ENCODE measurements at regions not wholly inside any gene's neighbourhood (a gene's known extent, or its start where the extent isn't known, plus 50 kb on each side); places are given as distances from the start of the nearest gene placed in this dataset.

GRCh38 chr11:110832539-110832938, 120.3 kb upstream of the ARHGAP20 start:
- TF ChIP-seq, protein P1, sequence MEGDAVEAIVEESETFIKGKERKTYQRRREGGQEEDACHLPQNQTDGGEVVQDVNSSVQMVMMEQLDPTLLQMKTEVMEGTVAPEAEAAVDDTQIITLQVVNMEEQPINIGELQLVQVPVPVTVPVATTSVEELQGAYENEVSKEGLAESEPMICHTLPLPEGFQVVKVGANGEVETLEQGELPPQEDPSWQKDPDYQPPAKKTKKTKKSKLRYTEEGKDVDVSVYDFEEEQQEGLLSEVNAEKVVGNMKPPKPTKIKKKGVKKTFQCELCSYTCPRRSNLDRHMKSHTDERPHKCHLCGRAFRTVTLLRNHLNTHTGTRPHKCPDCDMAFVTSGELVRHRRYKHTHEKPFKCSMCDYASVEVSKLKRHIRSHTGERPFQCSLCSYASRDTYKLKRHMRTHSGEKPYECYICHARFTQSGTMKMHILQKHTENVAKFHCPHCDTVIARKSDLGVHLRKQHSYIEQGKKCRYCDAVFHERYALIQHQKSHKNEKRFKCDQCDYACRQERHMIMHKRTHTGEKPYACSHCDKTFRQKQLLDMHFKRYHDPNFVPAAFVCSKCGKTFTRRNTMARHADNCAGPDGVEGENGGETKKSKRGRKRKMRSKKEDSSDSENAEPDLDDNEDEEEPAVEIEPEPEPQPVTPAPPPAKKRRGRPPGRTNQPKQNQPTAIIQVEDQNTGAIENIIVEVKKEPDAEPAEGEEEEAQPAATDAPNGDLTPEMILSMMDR (IDR thresholded peaks at IDR 0.05): no peak
- TF ChIP-seq POLR2A (IDR thresholded peaks at IDR 0.05): no peak
